K562 (cell line): ENCODE measurements at regions not wholly inside any gene's neighbourhood (a gene's known extent, or its start where the extent isn't known, plus 50 kb on each side); places are given as distances from the start of the nearest gene placed in this dataset.

ENCODE experiments used
- CBX5 ChIP-seq: IDR thresholded peaks from 2 replicates; pipeline ENCODE4 v1.6.1; 2014; ENCODE audit warnings: low read depth, borderline replicate concordance
- TEAD4 ChIP-seq, 2 experiments: sonication (generic) in 1 of 2; formaldehyde crosslinking in 1 of 2; IDR thresholded peaks; 2 replicates each; pipeline versions ENCODE4 v1.6.1 to v1.8.0; 2012 to 2022; ENCODE audit warnings: borderline replicate concordance in 1 of 2, inconsistent platforms in 1 of 2, low read length in 1 of 2, mild to moderate bottlenecking in 1 of 2, missing genetic modification reagents in 1 of 2

GRCh38 chr1:82478916-82479315 is 678.2 kb downstream of the ADGRL2 start:
- no peak for TF ChIP-seq CBX5
- TF ChIP-seq TEAD4 (IDR thresholded peaks at IDR 0.05; ENCODE audit: low read length), result no peak
- TF ChIP-seq TEAD4 (CRISPR knock-in tag; IDR thresholded peaks at IDR 0.05; ENCODE audit: borderline replicate concordance), result no peak
